HG02852 (cell line): ENCODE measurements at regions not wholly inside any gene's neighbourhood (a gene's known extent, or its start where the extent isn't known, plus 50 kb on each side); places are given as distances from the start of the nearest gene placed in this dataset.

Source experiments
- ATAC-seq: cut with Tn5 transposase; IDR thresholded peaks from one replicate; pipeline ENCODE4 v1.9.1; 2021; ENCODE audit warnings: mild to moderate bottlenecking, moderate library complexity; ENCODE audit not compliant: unreplicated experiment

DNA sequence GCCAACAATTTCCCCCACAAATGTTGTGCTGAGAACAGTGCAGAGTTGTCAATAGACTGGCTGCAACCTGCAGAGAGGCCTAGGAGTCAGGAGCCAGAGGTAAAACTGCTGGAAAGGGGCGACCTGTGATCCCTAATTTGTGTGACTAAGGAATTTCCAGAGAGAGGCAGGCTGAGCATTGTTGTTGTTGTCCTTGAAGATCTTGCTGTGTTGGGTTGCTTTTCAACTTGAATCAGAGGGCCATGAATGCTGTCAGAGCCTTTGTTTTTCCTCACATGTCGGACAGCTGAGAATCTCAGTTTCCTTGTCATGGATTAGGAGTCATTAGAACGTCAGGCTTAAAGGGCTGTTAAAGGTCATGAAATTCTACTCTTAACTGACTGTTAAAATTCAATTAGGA lies 134.6 kb upstream of the ASTN2 start:
- ATAC-seq: no peak

DNA sequence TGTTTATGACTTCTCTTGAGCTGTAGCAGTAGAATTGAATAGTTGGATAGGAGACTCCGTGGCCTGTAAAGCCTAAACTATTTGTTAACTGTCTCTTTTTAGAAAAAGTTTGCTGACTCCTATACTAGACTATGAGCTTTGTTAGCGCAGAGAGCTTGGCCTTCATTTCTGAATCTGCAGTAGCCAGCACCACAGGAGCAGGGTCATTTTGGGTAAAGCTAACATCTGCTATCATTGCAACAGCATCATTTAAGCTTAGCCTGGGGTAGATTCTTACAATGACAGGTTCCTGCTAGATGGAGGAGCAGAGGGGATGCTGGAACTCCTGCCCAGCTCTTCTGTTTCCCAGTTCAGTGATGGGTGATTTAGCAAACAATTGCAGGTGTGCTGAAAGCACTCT lies 133.7 kb upstream of the ASTN2 start:
- no peak for ATAC-seq

DNA sequence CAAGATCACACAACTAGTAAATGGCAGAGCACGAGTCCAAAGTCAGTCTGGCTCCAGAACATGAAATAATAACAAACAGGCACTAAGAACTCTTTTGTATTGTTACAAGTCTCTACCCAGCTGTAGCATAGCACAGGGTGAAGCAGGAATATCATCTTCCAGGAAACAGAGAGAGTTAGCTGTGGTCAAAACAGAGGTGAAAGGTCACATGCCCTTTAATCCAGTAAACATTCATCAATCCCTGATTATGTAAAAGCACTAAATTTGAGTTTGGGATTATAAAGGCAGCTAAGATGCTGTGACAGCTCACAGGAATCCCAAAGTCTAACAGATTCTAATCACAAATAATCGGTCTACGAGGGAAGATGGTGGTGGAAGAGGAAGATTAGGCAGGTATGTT lies 133.0 kb upstream of the ASTN2 start:
- no peak for ATAC-seq

- ATAC-seq: no peak
Observed at GRCh38 chr9:117546894-117547678, 132.2 kb upstream of the ASTN2 start.

GRCh38 chr9:117545846-117546245 lies 131.0 kb upstream of the ASTN2 start:
- no peak for ATAC-seq

GRCh38 chr9:117543089-117543488 lies 128.2 kb upstream of the ASTN2 start:
- ATAC-seq: no peak

DNA sequence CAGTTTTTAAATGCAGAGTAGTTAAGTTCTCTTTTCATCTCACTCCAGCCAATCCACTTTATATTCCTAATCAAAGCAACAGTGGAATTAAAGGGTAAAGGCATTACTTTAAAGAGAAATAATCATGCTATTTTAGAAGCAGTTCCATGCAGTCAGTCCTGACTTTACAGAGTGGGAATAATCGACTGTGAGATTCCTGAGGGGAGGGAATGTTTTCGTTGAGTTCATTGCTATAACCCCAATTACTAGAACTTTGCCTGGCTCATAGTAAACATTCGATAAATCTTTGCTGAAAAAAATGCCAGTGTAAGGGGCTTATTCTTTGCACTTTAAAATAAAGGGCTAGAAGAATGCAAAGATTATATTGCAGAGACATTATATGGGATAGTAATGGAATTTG lies 127.2 kb upstream of the ASTN2 start:
- no peak for ATAC-seq

DNA sequence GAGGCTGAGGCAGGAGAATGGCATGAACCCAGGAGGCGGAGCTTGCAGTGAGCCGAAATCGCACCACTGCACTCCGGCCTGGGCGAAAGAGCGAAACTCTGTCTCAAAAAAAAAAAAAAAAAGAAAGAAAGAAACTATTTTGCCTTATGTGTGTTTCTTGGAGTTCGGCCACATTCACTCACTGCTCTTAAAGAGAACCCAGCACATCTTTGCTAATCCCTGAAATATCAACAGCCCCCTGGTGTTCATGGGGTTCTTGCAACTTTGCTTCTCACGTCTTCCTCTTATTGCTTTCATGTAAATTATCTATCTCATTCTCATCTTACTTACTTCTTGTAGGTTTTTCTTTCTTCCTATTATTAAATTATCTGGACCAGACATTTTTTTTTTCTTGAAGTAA lies 126.3 kb upstream of the ASTN2 start:
- ATAC-seq: no peak

GRCh38 chr9:117535973-117536372 lies 121.1 kb upstream of the ASTN2 start:
- no peak for ATAC-seq

DNA sequence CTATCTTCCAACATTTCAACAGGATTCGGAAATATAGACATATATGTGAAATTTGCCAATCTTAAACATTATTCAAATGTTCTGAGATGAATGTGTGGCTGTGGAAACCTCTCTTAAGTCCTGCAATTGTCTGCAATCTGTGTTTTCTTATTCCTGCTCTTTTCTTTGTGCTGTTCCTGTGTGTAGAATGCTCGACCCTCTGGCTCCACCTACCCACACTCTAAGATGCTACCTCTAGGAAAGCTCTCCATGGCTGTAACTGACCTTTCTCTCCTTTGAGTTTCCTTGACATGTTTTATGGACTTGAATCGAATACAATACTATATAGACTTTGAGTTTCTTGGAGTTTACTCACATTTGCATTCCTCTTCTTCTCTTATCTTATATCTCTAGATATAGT lies 120.6 kb upstream of the ASTN2 start:
- ATAC-seq: no peak

- no peak for ATAC-seq
Observed at GRCh38 chr9:117528225-117528624, 113.4 kb upstream of the ASTN2 start.

GRCh38 chr9:117526674-117527073 lies 111.8 kb upstream of the ASTN2 start:
- ATAC-seq: no peak

DNA sequence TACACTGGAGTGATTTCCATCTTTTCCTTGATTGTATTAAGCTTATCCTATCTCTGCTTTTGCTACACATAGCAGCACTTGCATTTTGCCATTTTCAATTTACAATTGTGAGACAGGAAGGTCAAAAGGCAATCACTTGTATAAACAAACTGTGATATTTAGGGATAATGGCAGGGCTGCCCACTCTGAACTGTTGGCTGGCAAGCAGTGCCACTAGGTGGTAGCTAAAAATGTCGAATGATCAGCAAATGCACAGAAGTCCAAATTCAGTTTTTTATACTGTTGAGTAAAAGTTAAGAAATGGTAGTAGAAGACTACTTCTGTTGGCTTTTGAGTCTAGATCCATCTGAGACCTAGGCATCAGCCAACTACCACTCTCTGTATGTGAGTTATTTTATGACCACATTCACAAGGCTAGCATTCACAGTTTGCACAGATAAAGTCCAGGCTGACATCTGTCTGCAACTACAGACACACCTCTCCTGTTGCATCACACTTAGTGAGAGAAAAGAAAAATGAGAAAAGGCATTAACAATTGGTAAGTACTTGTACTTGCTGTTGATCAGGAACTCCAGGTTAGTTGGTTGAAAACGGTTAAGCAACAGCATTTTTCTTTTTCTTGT lies 108.8 kb upstream of the ASTN2 start:
- no peak for ATAC-seq

- no peak for ATAC-seq
Observed at GRCh38 chr9:117521293-117521692, 106.4 kb upstream of the ASTN2 start.

DNA sequence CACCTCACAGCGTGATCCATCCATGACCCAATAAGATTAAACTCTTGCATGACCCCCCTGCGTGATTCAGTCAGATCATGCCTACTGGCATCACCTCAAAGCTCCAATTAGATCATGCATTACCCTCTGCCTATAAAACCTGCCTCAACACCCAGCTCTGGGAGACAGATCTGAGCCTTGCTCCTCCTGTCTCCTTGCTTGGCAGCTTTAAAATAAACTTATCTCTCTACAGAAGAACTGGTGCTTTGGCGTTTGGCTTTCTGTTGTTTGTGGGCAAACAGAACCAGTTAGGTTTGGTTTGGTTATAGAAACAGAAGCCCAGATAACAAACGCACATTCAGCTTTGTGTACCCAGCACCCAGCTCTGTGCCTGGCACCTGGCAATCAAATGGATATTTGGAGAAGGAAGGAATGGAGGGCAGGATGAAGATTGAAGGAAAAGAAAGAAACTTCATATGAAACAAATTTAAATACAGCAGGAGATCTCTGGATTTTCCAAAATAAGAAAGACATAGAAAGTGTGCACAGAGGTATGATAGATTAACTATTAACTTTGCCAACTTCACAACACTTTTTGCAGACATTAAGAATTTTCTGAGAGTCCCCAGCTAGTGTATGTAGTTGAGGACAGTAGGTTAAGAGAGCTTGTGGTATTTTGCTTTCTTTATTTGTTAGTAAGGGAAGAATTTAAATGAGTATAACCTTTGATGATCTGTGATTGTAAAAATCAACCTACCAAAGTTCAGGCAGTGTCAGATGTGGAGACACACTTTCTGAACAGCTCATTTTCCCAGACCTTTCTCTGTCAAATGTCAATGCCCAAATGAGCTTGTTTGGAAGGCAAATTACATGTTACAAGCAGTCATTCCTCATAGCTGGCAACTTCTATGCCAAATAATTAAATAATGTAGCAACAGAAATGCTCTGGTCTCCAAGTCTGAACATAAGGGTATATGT lies 102.1 kb upstream of the ASTN2 start:
- ATAC-seq: no peak

- ATAC-seq: no peak
Observed at GRCh38 chr9:117511852-117512481, 97.1 kb upstream of the ASTN2 start.

- ATAC-seq: no peak
Observed at GRCh38 chr9:117496307-117496706, 81.5 kb upstream of the ASTN2 start.

- ATAC-seq: no peak
Observed at GRCh38 chr9:117494401-117495090, 79.7 kb upstream of the ASTN2 start.

DNA sequence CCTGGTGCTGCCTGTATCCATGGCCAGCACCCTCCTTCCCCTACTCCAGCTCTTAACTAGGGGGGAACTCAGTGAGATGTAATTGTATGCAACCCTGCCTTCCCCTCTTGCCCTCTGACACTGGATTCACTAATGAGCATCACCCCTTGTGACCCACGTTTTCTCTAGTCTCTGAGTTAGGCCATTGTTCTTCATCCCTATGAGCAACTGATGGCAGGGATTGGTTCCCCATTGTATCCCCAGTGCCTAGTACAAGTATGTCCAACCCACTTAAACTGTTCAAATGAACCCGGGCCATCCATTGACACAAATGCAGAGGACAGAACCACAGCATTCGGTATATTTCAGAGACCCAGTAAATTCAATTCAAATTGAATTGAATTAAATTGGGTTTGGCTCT lies 77.6 kb upstream of the ASTN2 start:
- no peak for ATAC-seq

DNA sequence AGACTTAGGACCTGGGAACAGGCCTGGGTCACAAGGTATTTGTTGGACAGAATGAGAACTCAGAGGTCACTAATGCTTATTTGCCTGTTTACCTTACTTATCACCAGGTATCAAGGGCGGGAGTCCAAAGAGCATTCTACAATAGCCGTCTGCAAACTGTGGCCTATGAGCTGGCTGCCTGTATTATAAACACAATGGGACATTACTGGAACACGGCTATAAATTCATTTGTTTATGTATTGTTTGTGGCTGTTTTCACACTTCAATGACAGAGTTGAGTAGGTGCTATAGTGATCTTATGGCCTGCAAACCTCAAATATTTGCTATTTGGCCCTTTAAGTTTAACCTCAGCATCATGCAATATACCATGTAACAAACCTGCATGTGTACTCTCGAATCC lies 76.6 kb upstream of the ASTN2 start:
- ATAC-seq: no peak

DNA sequence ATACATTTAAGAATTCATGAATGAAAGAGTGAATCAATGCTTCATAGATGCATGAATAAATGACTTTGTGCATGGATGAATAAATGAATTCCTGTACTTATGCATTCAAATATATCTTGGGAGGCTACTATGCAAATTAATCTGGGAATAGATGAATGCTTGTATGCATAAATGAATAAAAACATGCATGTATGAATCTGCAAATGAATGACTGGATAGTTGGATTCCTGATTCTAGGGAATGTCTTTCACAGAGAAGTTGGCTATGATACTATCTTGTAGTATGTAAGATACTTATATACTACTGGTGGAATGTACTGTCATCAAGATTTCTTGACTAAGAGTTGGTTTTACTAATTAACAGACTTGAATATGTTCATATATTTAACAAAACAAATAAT lies 75.3 kb upstream of the ASTN2 start:
- ATAC-seq: no peak
